ENCODE measurements at regions not wholly inside any gene's neighbourhood (a gene's known extent, or its start where the extent isn't known, plus 50 kb on each side); places are given as distances from the start of the nearest gene placed in this dataset.

DNA sequence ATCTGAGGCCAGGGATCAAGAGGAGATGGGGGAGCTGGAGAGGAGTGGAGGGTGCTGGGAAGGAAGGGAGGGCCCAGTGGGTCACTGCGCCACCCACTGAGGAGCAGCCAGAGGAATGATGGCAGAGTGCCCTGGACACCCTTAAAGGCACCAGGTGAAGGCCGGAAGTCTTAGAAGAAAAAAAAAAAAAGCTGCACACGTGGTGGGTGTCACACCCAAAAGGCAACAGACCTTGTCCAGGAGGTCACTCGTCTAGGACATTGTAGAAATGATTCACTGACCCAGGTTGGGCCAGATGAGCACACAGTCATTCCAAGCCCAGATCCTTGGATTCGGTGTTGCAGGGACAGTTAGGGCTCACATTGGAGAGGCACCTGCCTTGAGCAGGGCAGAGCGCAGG, 93.5 kb upstream of the TRIM2 start:
- TF ChIP-seq, protein P1, sequence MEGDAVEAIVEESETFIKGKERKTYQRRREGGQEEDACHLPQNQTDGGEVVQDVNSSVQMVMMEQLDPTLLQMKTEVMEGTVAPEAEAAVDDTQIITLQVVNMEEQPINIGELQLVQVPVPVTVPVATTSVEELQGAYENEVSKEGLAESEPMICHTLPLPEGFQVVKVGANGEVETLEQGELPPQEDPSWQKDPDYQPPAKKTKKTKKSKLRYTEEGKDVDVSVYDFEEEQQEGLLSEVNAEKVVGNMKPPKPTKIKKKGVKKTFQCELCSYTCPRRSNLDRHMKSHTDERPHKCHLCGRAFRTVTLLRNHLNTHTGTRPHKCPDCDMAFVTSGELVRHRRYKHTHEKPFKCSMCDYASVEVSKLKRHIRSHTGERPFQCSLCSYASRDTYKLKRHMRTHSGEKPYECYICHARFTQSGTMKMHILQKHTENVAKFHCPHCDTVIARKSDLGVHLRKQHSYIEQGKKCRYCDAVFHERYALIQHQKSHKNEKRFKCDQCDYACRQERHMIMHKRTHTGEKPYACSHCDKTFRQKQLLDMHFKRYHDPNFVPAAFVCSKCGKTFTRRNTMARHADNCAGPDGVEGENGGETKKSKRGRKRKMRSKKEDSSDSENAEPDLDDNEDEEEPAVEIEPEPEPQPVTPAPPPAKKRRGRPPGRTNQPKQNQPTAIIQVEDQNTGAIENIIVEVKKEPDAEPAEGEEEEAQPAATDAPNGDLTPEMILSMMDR (IDR thresholded peaks at IDR 0.05 in 4 of 5, conservative IDR thresholded peaks at IDR 0.05 in 1 of 5) = no peak
- TF ChIP-seq POLR2A (IDR thresholded peaks at IDR 0.05) = no peak

Measured in gastrocnemius medialis (tissue), 4 donors.